Chondrocyte (in vitro differentiated cells): ENCODE measurements at regions not wholly inside any gene's neighbourhood (a gene's known extent, or its start where the extent isn't known, plus 50 kb on each side); places are given as distances from the start of the nearest gene placed in this dataset.
"Not testable (repeated sequence)": the region's sequence is repeated elsewhere in the genome, so short reads cannot be mapped to it uniquely, and the experiment has no call there.

Experiments used
- DNase-seq: peaks from one replicate; pipeline ENCODE4 v3.0.0; 2021; ENCODE audit warnings: mixed read lengths, low spot score
- H3K27ac Mint-ChIP-seq: one replicate; pipeline ENCODE4 v1.8.0; 2021; ENCODE audit warnings: mild to moderate bottlenecking, moderate library complexity, mixed read lengths; ENCODE audit not compliant: unreplicated experiment
- H3K27me3 Mint-ChIP-seq: 2 replicates; pipeline ENCODE4 v1.8.0; 2021; ENCODE audit warnings: low read depth, mixed read lengths
- H3K36me3 Mint-ChIP-seq: 2 replicates; pipeline ENCODE4 v1.8.0; 2021; ENCODE audit warnings: low read depth, mixed read lengths
- H3K4me1 Mint-ChIP-seq: 2 replicates; pipeline ENCODE4 v1.8.0; 2021; ENCODE audit warnings: low read depth, mild to moderate bottlenecking, mixed read lengths
- H3K4me3 Mint-ChIP-seq: one replicate; pipeline ENCODE4 v1.8.0; 2021; ENCODE audit warnings: mild to moderate bottlenecking, moderate library complexity, mixed read lengths; ENCODE audit not compliant: unreplicated experiment
- H3K9me3 Mint-ChIP-seq: 2 replicates; pipeline ENCODE4 v1.8.0; 2021; ENCODE audit warnings: low read depth, mixed read lengths
- TF ChIP-seq, protein P1 (sequence below): fragments of 200-600 bp; sonication (generic); IDR thresholded peaks from 2 replicates; pipeline ENCODE4 v1.5.0; 2021; ENCODE audit warnings: antibody characterized with exemption, mild to moderate bottlenecking, moderate library complexity

DNA sequence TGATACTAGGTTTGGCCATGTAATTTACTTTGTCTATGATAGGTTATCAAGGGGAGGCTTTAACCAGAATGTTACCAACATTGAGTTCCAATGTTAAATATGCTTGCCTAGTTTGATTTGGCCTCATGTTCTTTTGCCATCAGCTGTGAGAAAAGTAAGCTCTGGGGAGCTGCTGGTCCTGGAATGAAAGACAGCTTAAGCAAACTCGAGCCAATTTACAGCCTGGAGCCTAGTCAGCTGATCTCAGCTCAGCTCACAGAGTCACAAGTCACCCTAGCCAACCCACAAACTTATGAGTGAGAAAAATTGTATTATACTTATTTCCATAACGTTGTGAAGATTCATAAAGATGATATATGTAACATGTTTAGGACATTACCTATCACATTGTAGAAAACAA lies 426.7 kb downstream of the RWDD3 start:
- peaks cover 22% of the 10 kb centered on the region for H3K9me3 Mint-ChIP-seq
- H3K27me3 Mint-ChIP-seq, result no peaks in the 10 kb centered on the region
- TF ChIP-seq, protein P1, sequence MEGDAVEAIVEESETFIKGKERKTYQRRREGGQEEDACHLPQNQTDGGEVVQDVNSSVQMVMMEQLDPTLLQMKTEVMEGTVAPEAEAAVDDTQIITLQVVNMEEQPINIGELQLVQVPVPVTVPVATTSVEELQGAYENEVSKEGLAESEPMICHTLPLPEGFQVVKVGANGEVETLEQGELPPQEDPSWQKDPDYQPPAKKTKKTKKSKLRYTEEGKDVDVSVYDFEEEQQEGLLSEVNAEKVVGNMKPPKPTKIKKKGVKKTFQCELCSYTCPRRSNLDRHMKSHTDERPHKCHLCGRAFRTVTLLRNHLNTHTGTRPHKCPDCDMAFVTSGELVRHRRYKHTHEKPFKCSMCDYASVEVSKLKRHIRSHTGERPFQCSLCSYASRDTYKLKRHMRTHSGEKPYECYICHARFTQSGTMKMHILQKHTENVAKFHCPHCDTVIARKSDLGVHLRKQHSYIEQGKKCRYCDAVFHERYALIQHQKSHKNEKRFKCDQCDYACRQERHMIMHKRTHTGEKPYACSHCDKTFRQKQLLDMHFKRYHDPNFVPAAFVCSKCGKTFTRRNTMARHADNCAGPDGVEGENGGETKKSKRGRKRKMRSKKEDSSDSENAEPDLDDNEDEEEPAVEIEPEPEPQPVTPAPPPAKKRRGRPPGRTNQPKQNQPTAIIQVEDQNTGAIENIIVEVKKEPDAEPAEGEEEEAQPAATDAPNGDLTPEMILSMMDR, result no peak
- no peak overlapping the region for H3K27ac Mint-ChIP-seq
- H3K4me3 Mint-ChIP-seq, result no peak overlapping the region
- no peaks in the 10 kb centered on the region for H3K4me1 Mint-ChIP-seq
- no peak for DNase-seq
- H3K36me3 Mint-ChIP-seq, result no peaks in the 10 kb centered on the region

DNA sequence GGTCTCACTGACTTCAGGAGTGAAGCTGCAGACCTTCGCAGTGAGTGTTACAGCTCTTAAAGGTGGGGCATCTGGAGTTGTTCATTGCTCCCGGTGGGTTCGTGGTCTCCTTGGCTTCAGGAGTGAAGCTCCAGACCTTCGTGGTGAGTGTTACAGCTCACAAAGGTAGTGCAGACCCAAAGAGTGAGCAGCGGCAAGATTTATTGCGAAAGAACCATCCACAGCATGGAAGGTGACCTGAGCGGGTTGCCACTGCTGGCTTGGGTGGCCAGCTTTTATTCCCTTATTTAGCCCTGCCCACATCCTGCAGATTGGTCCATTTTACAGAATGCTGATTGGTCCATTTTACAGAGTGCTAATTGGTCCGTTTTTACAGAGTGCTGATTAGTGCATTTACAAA lies 429.5 kb downstream of the RWDD3 start:
- H3K27ac Mint-ChIP-seq, H3K36me3 Mint-ChIP-seq, H3K4me1 Mint-ChIP-seq, DNase-seq, H3K4me3 Mint-ChIP-seq, H3K27me3 Mint-ChIP-seq: not testable (repeated sequence)
- peaks cover 20% of the 10 kb centered on the region for H3K9me3 Mint-ChIP-seq

- H3K4me1 Mint-ChIP-seq, result no peaks in the 10 kb centered on the region
Measured at GRCh38 chr1:95668165-95668564, 434.2 kb downstream of the RWDD3 start.

DNA sequence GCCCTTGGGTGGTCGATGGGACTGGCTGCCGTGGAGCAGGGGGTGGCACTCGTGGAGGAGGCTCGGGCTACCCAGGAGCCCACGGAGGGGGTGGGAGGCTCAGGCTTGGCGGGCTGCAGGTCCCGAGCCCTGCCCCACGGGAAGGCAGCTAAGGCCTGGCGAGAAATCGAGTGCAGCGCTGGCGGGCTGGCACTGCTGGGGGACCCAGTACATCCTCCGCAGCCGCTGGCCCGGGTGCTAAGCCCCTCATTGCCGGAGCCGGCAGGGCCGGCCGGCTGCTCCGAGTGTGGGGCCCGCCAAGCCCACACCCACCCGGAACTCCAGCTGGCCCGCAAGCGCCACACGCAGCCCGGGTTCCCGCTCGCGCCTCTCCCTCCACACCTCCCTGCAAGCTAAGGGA lies 435.6 kb downstream of the RWDD3 start:
- not testable (repeated sequence) for H3K27ac Mint-ChIP-seq, H3K36me3 Mint-ChIP-seq, H3K9me3 Mint-ChIP-seq, H3K4me1 Mint-ChIP-seq, H3K4me3 Mint-ChIP-seq, DNase-seq, H3K27me3 Mint-ChIP-seq

More at GRCh38 chr1:95668165-95668564, 434.2 kb downstream of the RWDD3 start:
- Mint-ChIP-seq H3K36me3 (no peaks in the 10 kb centered on the region), H3K27me3 (peaks cover 1% of the 10 kb centered on the region), H3K9me3 (peaks cover 10% of the 10 kb centered on the region), H3K4me3 (no peak overlapping the region), H3K27ac (no peak overlapping the region)
- TF ChIP-seq, protein P1, result no peak
- DNase-seq, result no peak

GRCh38 chr1:95671098-95671497 lies 437.1 kb downstream of the RWDD3 start:
- DNase-seq, result no peak
- Mint-ChIP-seq H3K4me3 (no peak overlapping the region), H3K36me3 (no peaks in the 10 kb centered on the region), H3K27ac (no peak overlapping the region), H3K4me1 (no peaks in the 10 kb centered on the region), H3K27me3 (peaks cover 1% of the 10 kb centered on the region), H3K9me3 (peaks cover 4% of the 10 kb centered on the region)
- TF ChIP-seq, protein P1, result no peak

DNA sequence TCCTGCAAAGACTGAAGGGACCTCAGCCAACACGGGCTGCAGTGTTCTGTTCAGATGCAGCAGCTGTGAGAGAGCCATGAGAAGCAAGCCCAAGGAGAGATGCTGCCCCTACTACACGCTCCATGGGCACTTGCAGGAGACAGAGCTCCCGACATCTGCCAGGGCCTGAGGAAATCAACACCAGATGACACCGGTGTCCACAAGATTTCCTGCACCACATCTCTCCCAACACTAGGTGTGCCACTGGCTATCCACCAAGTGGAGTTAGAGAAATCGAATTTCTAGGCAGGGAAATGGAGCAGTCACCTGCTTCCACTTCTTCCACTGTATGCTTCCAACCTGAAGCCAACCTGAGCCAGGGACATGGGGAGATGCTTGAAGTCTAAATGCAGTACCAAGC lies 445.3 kb downstream of the RWDD3 start:
- Mint-ChIP-seq H3K4me3 (no peak overlapping the region), H3K36me3 (no peaks in the 10 kb centered on the region), H3K4me1 (no peaks in the 10 kb centered on the region), H3K27ac (no peak overlapping the region), H3K9me3 (no peaks in the 10 kb centered on the region), H3K27me3 (peaks cover 2% of the 10 kb centered on the region)
- TF ChIP-seq, protein P1, result no peak
- no peak for DNase-seq
